LNCAP (cell line): ENCODE measurements at regions not wholly inside any gene's neighbourhood (a gene's known extent, or its start where the extent isn't known, plus 50 kb on each side); places are given as distances from the start of the nearest gene placed in this dataset.

Source experiments
- CTCF ChIP-seq: fragments of 450-650 bp; IDR thresholded peaks from 2 replicates; pipeline ENCODE4 v1.5.1; 2017; ENCODE audit warnings: mild to moderate bottlenecking

DNA sequence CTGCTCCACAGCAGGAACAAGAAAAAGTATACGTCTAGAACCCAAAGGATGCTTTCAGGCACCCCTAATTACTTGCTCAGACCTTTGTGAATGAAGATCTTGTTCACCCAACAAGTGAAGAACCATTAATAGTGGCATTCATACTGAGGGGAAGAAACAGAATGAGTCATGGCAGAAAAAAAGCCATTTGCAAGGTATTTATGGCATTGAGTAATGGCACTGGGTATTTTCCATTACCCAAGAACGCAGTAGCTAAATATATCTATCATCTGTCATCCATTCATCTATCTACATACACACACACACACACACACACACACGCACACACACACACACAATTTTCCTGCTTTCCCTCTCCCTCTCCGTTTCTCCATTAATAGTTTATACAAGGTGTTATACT is 56.4 kb upstream of the XIRP2 start:
- no peak for TF ChIP-seq CTCF

DNA sequence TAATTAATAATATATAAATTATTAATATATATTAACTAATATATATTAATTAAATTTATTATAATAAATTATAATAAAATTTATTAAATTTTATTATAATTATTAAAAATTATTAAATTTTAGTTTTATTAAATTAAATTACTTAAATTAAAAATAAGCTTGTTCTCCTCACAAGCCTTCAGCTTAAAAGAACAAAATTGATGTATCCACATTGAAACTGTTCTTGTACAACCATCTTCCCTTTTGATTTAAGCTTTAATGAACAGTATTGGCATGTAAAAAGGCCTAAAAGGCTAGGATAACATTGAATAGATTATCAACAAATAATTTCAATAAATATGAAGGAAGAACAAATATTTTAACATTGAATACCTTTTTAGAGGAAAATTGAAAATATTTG is 62.4 kb upstream of the XIRP2 start:
- TF ChIP-seq CTCF = no peak

DNA sequence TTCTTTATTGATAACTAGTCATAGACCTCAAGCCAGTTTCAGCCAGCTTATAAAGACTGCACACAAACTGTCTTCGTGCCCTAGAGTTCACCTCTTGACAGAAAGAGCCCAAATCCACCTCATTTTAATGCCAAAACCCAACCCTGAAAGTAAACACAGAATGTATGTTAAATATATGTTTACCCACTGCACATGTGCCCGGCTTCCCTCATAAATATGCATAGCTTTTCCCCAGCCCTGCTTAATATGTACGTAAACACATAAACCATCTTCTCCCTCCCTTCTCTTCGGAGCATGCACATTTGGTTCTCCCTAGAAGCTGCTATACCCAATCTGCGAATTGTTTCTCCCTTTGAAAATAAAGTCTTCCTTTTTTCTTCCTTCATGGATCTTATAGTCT is 73.9 kb upstream of the XIRP2 start:
- TF ChIP-seq CTCF = no peak

- no peak for TF ChIP-seq CTCF
Measured at GRCh38 chr2:166812166-166812891, 76.0 kb upstream of the XIRP2 start.

GRCh38 chr2:166805753-166806152 is 82.5 kb upstream of the XIRP2 start:
- TF ChIP-seq CTCF = no peak

DNA sequence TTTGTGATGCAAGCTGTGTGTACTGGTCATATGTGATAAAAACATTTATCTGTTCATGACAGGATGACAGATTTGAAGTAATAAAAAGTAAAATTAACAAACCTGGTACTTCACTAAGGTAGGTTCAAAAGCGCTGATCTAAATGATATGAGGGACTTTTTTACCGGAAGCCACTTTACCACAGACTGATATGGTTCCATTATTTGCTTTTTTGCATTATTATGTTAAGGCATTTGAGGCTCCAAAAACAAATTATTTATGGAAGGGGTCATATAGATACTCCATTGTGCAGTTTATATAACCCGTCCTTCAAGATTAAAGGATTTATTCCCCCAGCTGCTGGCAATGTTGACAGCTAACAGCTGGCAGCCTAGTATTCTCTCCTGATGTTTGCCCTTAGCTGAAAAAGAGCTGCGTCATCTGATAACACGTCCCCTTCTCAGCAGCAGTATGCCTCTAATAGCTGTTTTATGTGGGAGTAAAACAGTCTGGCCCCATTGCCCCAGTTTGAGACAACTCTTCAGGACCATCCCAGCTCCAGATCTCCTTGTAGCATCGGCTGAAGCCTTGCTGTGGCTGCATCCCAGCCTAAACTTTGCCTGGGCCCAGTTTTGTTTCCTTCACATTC is 84.8 kb upstream of the XIRP2 start:
- no peak for TF ChIP-seq CTCF

DNA sequence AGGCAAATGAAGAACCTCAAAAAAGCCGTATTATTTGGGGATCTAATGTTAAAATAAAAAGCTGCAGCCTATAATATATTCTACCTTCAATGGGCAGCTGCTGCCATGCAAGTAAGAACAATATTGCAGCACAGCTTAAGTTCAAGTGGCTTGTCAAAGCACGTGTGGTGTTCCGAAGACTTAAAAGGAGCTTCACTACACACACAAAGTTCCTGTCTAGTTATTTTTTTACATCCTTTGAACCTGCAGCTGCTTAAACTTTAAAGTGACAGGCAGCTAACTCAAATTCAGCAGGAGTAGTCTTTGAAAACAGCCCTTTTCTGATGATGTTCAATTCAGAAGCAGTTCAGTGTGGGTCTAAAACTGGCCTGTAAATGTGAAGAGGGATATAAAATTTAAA is 85.8 kb upstream of the XIRP2 start:
- TF ChIP-seq CTCF = no peak
